ENCODE measurements at regions not wholly inside any gene's neighbourhood (a gene's known extent, or its start where the extent isn't known, plus 50 kb on each side); places are given as distances from the start of the nearest gene placed in this dataset.
"Not testable (repeated sequence)": the region's sequence is repeated elsewhere in the genome, so short reads cannot be mapped to it uniquely, and the experiment has no call there.

DNA sequence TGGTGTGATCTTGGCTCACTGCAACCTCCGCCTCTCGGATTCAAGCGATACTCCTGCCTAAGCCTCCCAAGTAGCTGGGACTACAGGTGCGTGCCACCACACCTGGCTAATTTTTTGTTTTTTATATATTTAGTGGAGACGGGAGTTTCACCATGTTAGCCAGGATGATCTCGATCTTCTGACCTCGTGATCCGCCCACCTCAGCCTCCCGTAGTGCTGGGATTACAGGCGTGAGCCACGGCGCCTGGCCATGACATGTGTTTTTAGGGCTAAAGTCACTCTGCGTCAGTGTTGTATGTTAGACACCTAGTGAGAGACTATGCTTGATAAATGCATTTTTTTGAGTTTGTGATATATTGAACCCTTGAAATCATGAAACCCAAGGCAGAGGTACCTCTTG, 674.6 kb upstream of the CTNND2 start:
- not testable (repeated sequence) for H3K9me3 ChIP-seq (ENCODE audit: control insufficient read depth, low read length); DNase-seq; H4K91ac ChIP-seq (ENCODE audit: low read length); H3K4ac ChIP-seq (ENCODE audit: low read depth in 1 of 2, low read length in 2 of 2); H3K4me1 ChIP-seq (ENCODE audit: control insufficient read depth, insufficient read depth, low read depth, low read length); H3K14ac ChIP-seq (ENCODE audit: low read length in 2 of 2); H2BK15ac ChIP-seq (ENCODE audit: low read depth, poor library complexity, severe bottlenecking); H2BK5ac ChIP-seq (ENCODE audit: low read depth, low read length, poor library complexity, severe bottlenecking); H3K36me3 ChIP-seq (ENCODE audit: control insufficient read depth in 1 of 2, insufficient read depth in 2 of 2, low read depth in 1 of 2, low read length in 2 of 2); H3K27ac ChIP-seq (ENCODE audit: low read length, poor library complexity, severe bottlenecking); H3K23ac ChIP-seq (ENCODE audit: low read length in 2 of 2); H2AK5ac ChIP-seq (ENCODE audit: low read length, severe bottlenecking); H3K18ac ChIP-seq (ENCODE audit: low read depth in 1 of 2, low read length in 2 of 2); H3K4me2 ChIP-seq (ENCODE audit: low read length, poor library complexity, severe bottlenecking); H4K8ac ChIP-seq (ENCODE audit: low read length); H2BK120ac ChIP-seq (ENCODE audit: low read depth, low read length); H3K4me3 ChIP-seq (ENCODE audit: insufficient read depth in 1 of 2, low read depth in 1 of 2, low read length in 2 of 2); H3K27me3 ChIP-seq (ENCODE audit: control insufficient read depth in 1 of 2, insufficient read depth in 1 of 2, low read length in 2 of 2); H2AFZ ChIP-seq (ENCODE audit: low read depth, low read length); H3K79me1 ChIP-seq (replicated peaks; ENCODE audit: low read length, poor library complexity, severe bottlenecking); H2BK12ac ChIP-seq (ENCODE audit: low read length in 2 of 2); H3K9ac ChIP-seq (ENCODE audit: low read length)
- 91% methylated on average over 13 of the region's 13 CpGs for WGBS

DNA sequence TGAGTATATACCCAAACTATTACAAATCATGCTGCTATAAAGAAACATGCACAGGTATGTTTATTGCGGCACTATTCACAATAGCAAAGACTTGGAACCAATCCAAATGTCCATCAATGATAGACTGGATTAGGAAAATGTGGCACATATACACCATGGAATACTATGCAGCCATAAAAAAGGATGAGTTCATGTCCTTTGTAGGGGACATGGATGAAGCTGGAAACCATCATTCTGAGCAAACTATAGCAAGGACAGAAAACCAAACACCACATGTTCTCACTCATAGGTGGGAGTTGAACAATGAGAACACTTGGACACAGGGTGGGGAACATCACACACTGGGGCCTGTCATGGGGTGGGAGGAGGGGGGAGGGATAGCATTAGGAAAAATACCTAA, 672.7 kb upstream of the CTNND2 start:
- H3K23ac ChIP-seq (ENCODE audit: low read length in 2 of 2); H2BK15ac ChIP-seq (ENCODE audit: low read depth, poor library complexity, severe bottlenecking); H3K79me1 ChIP-seq (replicated peaks; ENCODE audit: low read length, poor library complexity, severe bottlenecking); H3K4me1 ChIP-seq (ENCODE audit: control insufficient read depth, insufficient read depth, low read depth, low read length); H2AFZ ChIP-seq (ENCODE audit: low read depth, low read length); H3K27ac ChIP-seq (ENCODE audit: low read length, poor library complexity, severe bottlenecking); H3K4me3 ChIP-seq (ENCODE audit: insufficient read depth in 1 of 2, low read depth in 1 of 2, low read length in 2 of 2); DNase-seq; H4K91ac ChIP-seq (ENCODE audit: low read length); H3K4me2 ChIP-seq (ENCODE audit: low read length, poor library complexity, severe bottlenecking); H2BK5ac ChIP-seq (ENCODE audit: low read depth, low read length, poor library complexity, severe bottlenecking); H3K9me3 ChIP-seq (ENCODE audit: control insufficient read depth, low read length); H2AK5ac ChIP-seq (ENCODE audit: low read length, severe bottlenecking); H2BK12ac ChIP-seq (ENCODE audit: low read length in 2 of 2); H3K18ac ChIP-seq (ENCODE audit: low read depth in 1 of 2, low read length in 2 of 2); H3K36me3 ChIP-seq (ENCODE audit: control insufficient read depth in 1 of 2, insufficient read depth in 2 of 2, low read depth in 1 of 2, low read length in 2 of 2); H3K14ac ChIP-seq (ENCODE audit: low read length in 2 of 2); H4K8ac ChIP-seq (ENCODE audit: low read length); H2BK120ac ChIP-seq (ENCODE audit: low read depth, low read length); H3K27me3 ChIP-seq (ENCODE audit: control insufficient read depth in 1 of 2, insufficient read depth in 1 of 2, low read length in 2 of 2); H3K9ac ChIP-seq (ENCODE audit: low read length); H3K4ac ChIP-seq (ENCODE audit: low read depth in 1 of 2, low read length in 2 of 2): not testable (repeated sequence)
- no CpG with 5 or more reads among the region's 1 CpG for WGBS

GRCh38 chr5:12574298-12575093, 670.2 kb upstream of the CTNND2 start:
- WGBS: 93% methylated on average over 42 of the region's 56 CpGs
- not testable (repeated sequence) for H3K27ac ChIP-seq (ENCODE audit: low read length, poor library complexity, severe bottlenecking); H2AFZ ChIP-seq (ENCODE audit: low read depth, low read length); H2BK120ac ChIP-seq (ENCODE audit: low read depth, low read length); H3K27me3 ChIP-seq (ENCODE audit: control insufficient read depth in 1 of 2, insufficient read depth in 1 of 2, low read length in 2 of 2); H2AK5ac ChIP-seq (ENCODE audit: low read length, severe bottlenecking); H2BK5ac ChIP-seq (ENCODE audit: low read depth, low read length, poor library complexity, severe bottlenecking); H3K9ac ChIP-seq (ENCODE audit: low read length); H4K8ac ChIP-seq (ENCODE audit: low read length); H3K79me1 ChIP-seq (replicated peaks; ENCODE audit: low read length, poor library complexity, severe bottlenecking); H4K91ac ChIP-seq (ENCODE audit: low read length); H3K14ac ChIP-seq (ENCODE audit: low read length in 2 of 2); H2BK12ac ChIP-seq (ENCODE audit: low read length in 2 of 2); DNase-seq; H2BK15ac ChIP-seq (ENCODE audit: low read depth, poor library complexity, severe bottlenecking); H3K4me2 ChIP-seq (ENCODE audit: low read length, poor library complexity, severe bottlenecking); H3K4me1 ChIP-seq (ENCODE audit: control insufficient read depth, insufficient read depth, low read depth, low read length); H3K18ac ChIP-seq (ENCODE audit: low read depth in 1 of 2, low read length in 2 of 2); H3K23ac ChIP-seq (ENCODE audit: low read length in 2 of 2); H3K36me3 ChIP-seq (ENCODE audit: control insufficient read depth in 1 of 2, insufficient read depth in 2 of 2, low read depth in 1 of 2, low read length in 2 of 2); H3K4ac ChIP-seq (ENCODE audit: low read depth in 1 of 2, low read length in 2 of 2); H3K4me3 ChIP-seq (ENCODE audit: insufficient read depth in 1 of 2, low read depth in 1 of 2, low read length in 2 of 2)
- H3K9me3 ChIP-seq (ENCODE audit: control insufficient read depth, low read length): peaks cover 17% of the 10 kb centered on the region

DNA sequence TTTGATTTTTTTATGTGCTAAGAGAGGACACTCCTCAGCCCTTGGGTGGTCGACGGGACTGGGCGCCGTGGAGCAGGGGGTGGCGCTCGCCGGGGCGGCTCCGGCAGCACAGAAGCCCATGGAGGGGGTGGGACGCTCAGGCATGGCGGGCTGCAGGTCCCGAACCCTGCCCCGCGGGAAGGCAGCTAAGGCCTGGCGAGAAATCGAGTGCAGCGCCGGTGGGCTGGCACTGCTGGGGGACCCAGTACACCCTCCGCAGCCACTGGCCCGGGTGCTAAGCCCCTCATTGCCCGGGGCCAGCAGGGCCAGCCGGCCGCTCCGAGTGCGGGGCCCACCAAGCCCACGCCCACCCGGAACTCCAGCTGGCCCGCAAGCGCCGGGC, 669.7 kb upstream of the CTNND2 start:
- whole genome bisulfite sequencing: 96% methylated on average over 9 of the region's 30 CpGs
- not testable (repeated sequence) for H3K4me1 ChIP-seq (ENCODE audit: control insufficient read depth, insufficient read depth, low read depth, low read length); DNase-seq

More for the DNA sequence above, 669.7 kb upstream of the CTNND2 start:
- not testable (repeated sequence) for H3K23ac ChIP-seq (ENCODE audit: low read length in 2 of 2); H3K4me3 ChIP-seq (ENCODE audit: insufficient read depth in 1 of 2, low read depth in 1 of 2, low read length in 2 of 2); H2BK120ac ChIP-seq (ENCODE audit: low read depth, low read length); H3K4me2 ChIP-seq (ENCODE audit: low read length, poor library complexity, severe bottlenecking); H2AFZ ChIP-seq (ENCODE audit: low read depth, low read length); H2BK12ac ChIP-seq (ENCODE audit: low read length in 2 of 2); H3K4ac ChIP-seq (ENCODE audit: low read depth in 1 of 2, low read length in 2 of 2); H3K18ac ChIP-seq (ENCODE audit: low read depth in 1 of 2, low read length in 2 of 2); H3K27ac ChIP-seq (ENCODE audit: low read length, poor library complexity, severe bottlenecking); H3K14ac ChIP-seq (ENCODE audit: low read length in 2 of 2); H3K27me3 ChIP-seq (ENCODE audit: control insufficient read depth in 1 of 2, insufficient read depth in 1 of 2, low read length in 2 of 2); H2BK5ac ChIP-seq (ENCODE audit: low read depth, low read length, poor library complexity, severe bottlenecking); H2BK15ac ChIP-seq (ENCODE audit: low read depth, poor library complexity, severe bottlenecking); H3K79me1 ChIP-seq (replicated peaks; ENCODE audit: low read length, poor library complexity, severe bottlenecking); H4K91ac ChIP-seq (ENCODE audit: low read length); H2AK5ac ChIP-seq (ENCODE audit: low read length, severe bottlenecking); H3K36me3 ChIP-seq (ENCODE audit: control insufficient read depth in 1 of 2, insufficient read depth in 2 of 2, low read depth in 1 of 2, low read length in 2 of 2); H3K9ac ChIP-seq (ENCODE audit: low read length); H4K8ac ChIP-seq (ENCODE audit: low read length)
- H3K9me3 ChIP-seq (ENCODE audit: control insufficient read depth, low read length): peaks cover 13% of the 10 kb centered on the region

All from mesenchymal stem cell (in vitro differentiated cells and primary cell).